A673 (cell line): ENCODE measurements at regions not wholly inside any gene's neighbourhood (a gene's known extent, or its start where the extent isn't known, plus 50 kb on each side); places are given as distances from the start of the nearest gene placed in this dataset.

Experiments
- BruUV-seq: library from RNA; stranded (reverse); fragments of 400-500 nt; replicated peaks from 2 replicates; lab custom pipeline; 2021; lab: Mats Ljungman, UMichigan
- CTCF ChIA-PET: fragments of 300-600 bp; sonication (Branson Sonifier 250); formaldehyde crosslinking; loops from one replicate; lab custom pipeline; 2022; ENCODE audit warnings: antibody characterized with exemption; lab: Charles Lee
- POLR2A ChIA-PET: fragments of 300-600 bp; sonication (Branson Sonifier 250); formaldehyde crosslinking; loops from one replicate; lab custom pipeline; 2022; ENCODE audit warnings: antibody characterized with exemption; ENCODE audit not compliant: low non-redundant PET; lab: Charles Lee
- DNase-seq: peaks from one replicate; pipeline ENCODE4 v3.0.0-alpha.2; 2015; ENCODE audit warnings: low spot score
- H3K27ac ChIP-seq: fragments of 200-600 bp; sonication (generic); 2 replicates; pipeline ENCODE4 v1.5.1; 2016; ENCODE audit warnings: mixed run types, low read depth, mild to moderate bottlenecking, mixed read lengths, antibody characterized with exemption, low read length; ENCODE audit not compliant: poor library complexity, severe bottlenecking
- H3K27me3 ChIP-seq: fragments of 200-600 bp; sonication (generic); replicated peaks from 2 replicates; pipeline ENCODE4 v1.6.1; 2017; ENCODE audit warnings: mixed run types, low read depth, mild to moderate bottlenecking, mixed read lengths, antibody characterized with exemption, low read length; ENCODE audit not compliant: insufficient read depth, poor library complexity
- H3K36me3 ChIP-seq: fragments of 200-600 bp; sonication (generic); 2 replicates; pipeline ENCODE4 v1.6.1; 2016; ENCODE audit warnings: mixed run types, mild to moderate bottlenecking, mixed read lengths, antibody characterized with exemption, low read length; ENCODE audit not compliant: insufficient read depth, poor library complexity, severe bottlenecking
- H3K4me1 ChIP-seq: fragments of 200-600 bp; sonication (generic); 2 replicates; pipeline ENCODE4 v1.6.1; 2017; ENCODE audit warnings: mixed run types, mild to moderate bottlenecking, mixed read lengths, antibody characterized with exemption, low read length; ENCODE audit not compliant: insufficient read depth, poor library complexity, severe bottlenecking
- H3K4me3 ChIP-seq: fragments of 200-600 bp; sonication (generic); 2 replicates; pipeline ENCODE4 v1.5.1; 2016; ENCODE audit warnings: low read depth, mixed run types, mild to moderate bottlenecking, mixed read lengths, low read length; ENCODE audit not compliant: poor library complexity, severe bottlenecking
- H3K9me3 ChIP-seq: fragments of 200-600 bp; sonication (generic); 2 replicates; pipeline ENCODE4 v1.6.1; 2016; ENCODE audit warnings: mixed run types, low read depth, mild to moderate bottlenecking, mixed read lengths, antibody characterized with exemption, low read length; ENCODE audit not compliant: poor library complexity, severe bottlenecking
- CTCF ChIP-seq: fragments of 300-800, 200-600 bp; sonication (generic); conservative IDR thresholded peaks from 2 replicates; pipeline ENCODE4 v1.5.1; 2017; ENCODE audit warnings: low read depth, mild to moderate bottlenecking, antibody characterized with exemption, low read length, moderate library complexity, mixed read lengths
- EZH2 ChIP-seq: fragments of 200-600 bp; sonication (generic); IDR thresholded peaks from 2 replicates; pipeline ENCODE4 v1.6.1; 2017; ENCODE audit warnings: borderline replicate concordance, low read depth, mild to moderate bottlenecking, mixed read lengths, antibody characterized with exemption, low read length; ENCODE audit not compliant: poor library complexity, severe bottlenecking
- intact Hi-C: fragments of 100-400 bp; cut with micrococcal nuclease; formaldehyde crosslinking; loops from one replicate; pipeline ENCODE4 v1.10.0; 2022; ENCODE audit not compliant: unreplicated experiment

DNA sequence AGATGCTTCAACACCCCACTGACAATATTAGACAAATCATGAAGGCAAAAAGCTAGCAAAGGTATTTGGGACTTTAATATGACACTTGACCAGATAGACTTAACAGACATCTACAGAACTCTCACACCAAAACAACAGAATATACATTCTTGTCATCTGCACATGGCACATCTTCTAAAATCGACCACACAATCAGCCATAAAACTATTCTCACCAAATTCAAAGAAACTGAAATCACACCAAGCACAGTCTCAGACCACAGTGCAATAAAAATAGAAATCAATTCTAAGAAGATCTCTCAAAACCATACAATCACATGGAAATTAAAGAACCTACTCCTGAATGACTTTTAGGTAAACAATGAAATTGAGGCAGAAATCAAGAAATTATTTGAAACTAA lies 340.8 kb downstream of the PPP1R2C start:
- no TSS peak for BruUV-seq
- Histone ChIP-seq H3K4me1 (no peaks in the 10 kb centered on the region), H3K27ac (no peak overlapping the region), H3K9me3 (no peaks in the 10 kb centered on the region), H3K4me3 (no peak overlapping the region), H3K36me3 (no peaks in the 10 kb centered on the region), H3K27me3 (no peaks in the 10 kb centered on the region)
- intact Hi-C loops = no loop called here
- no peak for DNase-seq
- POLR2A ChIA-PET = no interaction called here
- CTCF ChIA-PET = no interaction called here
- no peak for TF ChIP-seq CTCF
- no peak for TF ChIP-seq EZH2

DNA sequence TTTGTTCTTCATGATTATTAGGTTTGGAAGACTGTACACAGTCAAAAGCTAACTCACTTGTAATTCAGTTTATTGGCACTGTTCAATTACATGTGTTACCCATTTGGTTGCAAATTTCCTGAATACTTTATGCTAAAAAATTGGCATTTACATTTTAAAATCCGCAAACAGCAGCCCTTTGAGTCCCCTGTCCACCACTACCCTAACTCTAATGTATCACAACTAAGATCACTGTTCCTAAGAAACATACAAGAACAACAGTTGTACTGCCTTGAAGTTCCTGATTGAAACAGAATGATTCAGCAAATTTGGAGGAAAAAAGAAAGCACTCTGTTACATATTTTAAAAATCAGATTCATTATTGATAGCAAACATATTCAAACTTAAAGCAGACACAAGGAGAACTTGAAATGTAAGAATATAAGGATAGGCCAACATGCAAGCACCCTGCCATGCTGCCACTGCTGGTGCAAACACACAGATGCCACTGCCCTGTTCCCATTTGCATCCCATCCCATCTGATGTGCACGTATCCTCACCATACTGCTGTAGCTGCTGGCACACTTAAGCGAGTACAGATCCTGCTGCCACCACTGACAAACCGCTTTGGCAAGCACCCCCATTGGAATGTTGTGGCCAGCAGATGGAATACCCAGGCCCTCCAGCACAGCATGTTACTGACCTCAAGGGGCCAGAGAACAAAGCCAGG lies 343.4 kb downstream of the PPP1R2C start:
- no peak for DNase-seq
- no peaks in the 10 kb centered on the region for H3K4me1 ChIP-seq
- TF ChIP-seq EZH2 (no peak), CTCF (no peak)
- H3K36me3 ChIP-seq = no peaks in the 10 kb centered on the region
- no peak overlapping the region for H3K4me3 ChIP-seq
- ChIA-PET CTCF (no interaction called here), POLR2A (no interaction called here)
- BruUV-seq = no TSS peak
- intact Hi-C loops = no loop called here
- H3K27me3 ChIP-seq = no peaks in the 10 kb centered on the region
- H3K27ac ChIP-seq = no peak overlapping the region
- no peaks in the 10 kb centered on the region for H3K9me3 ChIP-seq

- no peak for TF ChIP-seq EZH2
- TF ChIP-seq CTCF = no peak
- POLR2A ChIA-PET = no interaction called here
- Histone ChIP-seq H3K27me3 (no peaks in the 10 kb centered on the region), H3K9me3 (no peaks in the 10 kb centered on the region), H3K36me3 (no peaks in the 10 kb centered on the region), H3K27ac (no peak overlapping the region), H3K4me1 (no peaks in the 10 kb centered on the region), H3K4me3 (no peak overlapping the region)
- intact Hi-C loops = no loop called here
- DNase-seq = no peak
- BruUV-seq = no TSS peak
- CTCF ChIA-PET = no interaction called here
Measured at GRCh38 chrX:42432552-42432951, 345.4 kb downstream of the PPP1R2C start.
